ENCODE measurements at regions not wholly inside any gene's neighbourhood (a gene's known extent, or its start where the extent isn't known, plus 50 kb on each side); places are given as distances from the start of the nearest gene placed in this dataset.

DNA sequence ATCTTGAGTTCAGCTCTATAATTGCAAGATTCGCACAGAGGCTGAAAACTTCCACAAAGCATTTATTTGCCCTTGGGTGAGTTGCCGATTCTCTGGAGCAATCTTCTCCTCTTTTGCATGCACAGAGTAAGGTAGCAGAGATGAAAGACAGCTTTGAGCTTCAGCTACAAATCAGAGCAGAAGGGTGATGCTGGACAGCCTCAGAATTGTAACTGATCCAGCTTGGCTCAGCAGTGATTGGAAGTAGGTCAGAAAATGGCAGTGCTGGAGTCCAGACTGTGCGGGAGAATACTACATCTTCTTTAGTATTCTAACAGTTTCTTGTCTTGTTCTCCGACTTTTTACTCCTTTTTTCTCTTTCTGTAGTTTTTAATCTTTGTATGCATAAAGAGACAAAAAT lies 55.4 kb upstream of the CDC14C start:
- Histone ChIP-seq H3K9ac (ENCODE audit: extremely low read depth, insufficient read length, low read length) (no peak overlapping the region), H2BK20ac (ENCODE audit: low read depth, low read length, poor library complexity, severe bottlenecking) (no peak overlapping the region), H3K14ac (ENCODE audit: insufficient read depth, low read length) (no peak overlapping the region), H2AFZ (ENCODE audit: low read length) (no peak overlapping the region), H3K27ac (ENCODE audit: insufficient read length, low read depth, low read length) (no peak overlapping the region), H4K91ac (ENCODE audit: insufficient read length, low read depth, low read length) (no peak overlapping the region), H3K4me2 (ENCODE audit: insufficient read depth, insufficient read length, low read length) (no peak overlapping the region), H3K79me1 (ENCODE audit: insufficient read depth, low read depth, low read length, poor library complexity, severe bottlenecking) (no peaks in the 10 kb centered on the region), H3K18ac (ENCODE audit: insufficient read length, low read depth, low read length) (no peak overlapping the region), H3K27me3 (ENCODE audit: insufficient read depth, low read length) (no peaks in the 10 kb centered on the region; the same call in 1 of the 2 replicates), H3K23ac (ENCODE audit: insufficient read length, low read depth, low read length) (no peak overlapping the region), H3K79me2 (ENCODE audit: insufficient read depth, low read length) (no peaks in the 10 kb centered on the region), H2BK5ac (ENCODE audit: insufficient read length, low read length) (no peak overlapping the region), H4K8ac (replicated peaks; ENCODE audit: insufficient read length, low read depth, low read length) (no peak overlapping the region), H2BK120ac (ENCODE audit: low read depth, low read length, poor library complexity, severe bottlenecking) (no peak overlapping the region), H3K23me2 (ENCODE audit: insufficient read length, low read depth, low read length, poor library complexity, severe bottlenecking) (no peaks in the 10 kb centered on the region), H2AK5ac (ENCODE audit: insufficient read length, low read length) (no peak overlapping the region), H3K4ac (ENCODE audit: low read depth, low read length) (no peak overlapping the region), H3K56ac (ENCODE audit: insufficient read length, low read depth, low read length) (no peak overlapping the region), H2BK12ac (ENCODE audit: insufficient read length, low read depth, low read length) (no peak overlapping the region), H2BK15ac (ENCODE audit: low read depth, low read length) (no peak overlapping the region), H3K9me3 (ENCODE audit: control insufficient read depth, low read depth, low read length) (no peaks in the 10 kb centered on the region), H3T11ph (ENCODE audit: low read length) (no peak overlapping the region), H4K5ac (ENCODE audit: insufficient read length, low read depth, low read length) (no peak overlapping the region), H3K4me1 (ENCODE audit: insufficient read depth, low read length) (no peaks in the 10 kb centered on the region), H4K20me1 (ENCODE audit: control insufficient read depth, insufficient read depth, insufficient read length) (no peaks in the 10 kb centered on the region)
- DNase-seq = no peak
- H3K27ac Mint-ChIP-seq = no peak overlapping the region
- no peaks in the 10 kb centered on the region for H3K27me3 Mint-ChIP-seq (ENCODE audit: low read depth)
- TF ChIP-seq, protein P1, sequence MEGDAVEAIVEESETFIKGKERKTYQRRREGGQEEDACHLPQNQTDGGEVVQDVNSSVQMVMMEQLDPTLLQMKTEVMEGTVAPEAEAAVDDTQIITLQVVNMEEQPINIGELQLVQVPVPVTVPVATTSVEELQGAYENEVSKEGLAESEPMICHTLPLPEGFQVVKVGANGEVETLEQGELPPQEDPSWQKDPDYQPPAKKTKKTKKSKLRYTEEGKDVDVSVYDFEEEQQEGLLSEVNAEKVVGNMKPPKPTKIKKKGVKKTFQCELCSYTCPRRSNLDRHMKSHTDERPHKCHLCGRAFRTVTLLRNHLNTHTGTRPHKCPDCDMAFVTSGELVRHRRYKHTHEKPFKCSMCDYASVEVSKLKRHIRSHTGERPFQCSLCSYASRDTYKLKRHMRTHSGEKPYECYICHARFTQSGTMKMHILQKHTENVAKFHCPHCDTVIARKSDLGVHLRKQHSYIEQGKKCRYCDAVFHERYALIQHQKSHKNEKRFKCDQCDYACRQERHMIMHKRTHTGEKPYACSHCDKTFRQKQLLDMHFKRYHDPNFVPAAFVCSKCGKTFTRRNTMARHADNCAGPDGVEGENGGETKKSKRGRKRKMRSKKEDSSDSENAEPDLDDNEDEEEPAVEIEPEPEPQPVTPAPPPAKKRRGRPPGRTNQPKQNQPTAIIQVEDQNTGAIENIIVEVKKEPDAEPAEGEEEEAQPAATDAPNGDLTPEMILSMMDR (conservative IDR thresholded peaks at IDR 0.05) = no peak
- no CpG with 5 or more reads among the region's 4 CpGs for whole genome bisulfite sequencing (ENCODE audit: extremely low coverage, insufficient read length, low lambda C conversion rate)
- H3K4me3 Mint-ChIP-seq = no peak overlapping the region
- no peaks in the 10 kb centered on the region for H3K9me3 Mint-ChIP-seq
- no peaks in the 10 kb centered on the region for H3K4me1 Mint-ChIP-seq
- no peaks in the 10 kb centered on the region for H3K36me3 Mint-ChIP-seq (ENCODE audit: insufficient read depth in 1 of 3, low read depth in 3 of 3)

Data from H9 (cell line).